HG03025 (cell line): ENCODE measurements at regions not wholly inside any gene's neighbourhood (a gene's known extent, or its start where the extent isn't known, plus 50 kb on each side); places are given as distances from the start of the nearest gene placed in this dataset.

ENCODE experiments used
- ATAC-seq: cut with Tn5 transposase; IDR thresholded peaks from one replicate; pipeline ENCODE4 v1.9.1; 2021; ENCODE audit warnings: mild to moderate bottlenecking, moderate library complexity; ENCODE audit not compliant: unreplicated experiment, low FRiP score

DNA sequence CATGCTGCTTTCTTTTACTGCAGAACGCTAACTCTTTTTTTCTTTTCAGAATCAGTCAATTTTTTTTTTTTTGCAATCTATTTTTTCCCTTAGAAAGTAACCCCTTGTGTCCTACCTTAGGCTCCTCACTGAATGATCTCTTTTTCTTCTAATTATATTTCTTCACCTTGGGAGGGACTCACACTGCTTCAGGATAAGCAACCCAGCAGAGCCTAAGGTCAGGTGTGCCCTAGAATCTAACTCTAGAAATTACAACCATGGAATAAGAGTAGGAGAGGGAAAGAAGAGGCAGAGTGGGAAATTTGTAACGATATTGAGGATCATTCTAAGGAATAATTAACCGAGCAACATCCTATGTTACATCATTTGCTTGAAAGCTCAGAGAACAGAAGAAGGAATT, 564.0 kb upstream of the MEF2C start:
- ATAC-seq = no peak

DNA sequence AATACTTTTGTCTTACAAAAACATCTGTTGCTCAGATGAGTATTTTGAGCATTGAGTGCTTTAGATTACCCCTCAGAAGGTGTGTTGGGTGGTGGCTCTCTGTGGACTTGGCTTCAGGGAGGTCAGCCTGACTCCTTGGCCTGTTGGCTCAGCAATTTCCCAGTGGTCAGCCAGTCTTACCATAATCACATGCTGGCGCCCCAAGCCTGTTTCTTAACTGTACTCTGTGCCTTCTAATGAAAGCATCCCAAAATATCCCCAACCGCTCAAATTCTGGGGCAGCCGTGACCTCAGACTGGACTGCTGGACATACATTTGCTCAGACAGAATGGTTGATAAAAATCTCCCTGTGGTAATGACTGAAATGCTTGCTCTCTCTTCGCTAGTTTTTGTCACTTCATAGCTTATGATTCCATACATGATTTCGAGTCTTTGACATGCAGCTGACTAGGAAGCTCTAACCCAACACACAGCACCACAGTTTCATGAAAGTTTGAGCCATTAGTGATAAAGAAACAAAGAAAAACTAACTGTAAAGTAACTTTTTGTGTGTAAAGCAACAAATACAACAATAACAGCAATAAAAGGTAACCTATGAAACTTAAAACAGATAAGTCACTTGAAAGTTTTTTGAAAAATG, 562.2 kb upstream of the MEF2C start:
- ATAC-seq = no peak

DNA sequence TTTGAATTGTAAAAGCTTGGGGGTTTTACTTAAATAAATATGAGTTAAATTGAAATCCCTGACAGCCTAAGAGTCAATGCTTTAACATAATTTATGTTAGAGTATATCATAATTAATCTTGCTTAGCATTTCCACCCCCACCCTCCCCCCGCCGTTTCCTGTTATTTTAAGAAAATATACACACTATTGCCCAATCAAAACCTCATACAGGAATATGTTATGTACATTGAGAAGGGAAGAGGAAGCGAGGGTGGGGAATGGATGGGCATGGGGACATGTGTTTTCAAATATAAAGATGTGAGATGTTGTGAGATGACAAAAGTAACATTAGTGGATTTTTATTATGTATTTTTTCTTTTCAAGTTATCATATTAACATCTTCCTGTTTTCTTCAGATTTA, 561.1 kb upstream of the MEF2C start:
- no peak for ATAC-seq

DNA sequence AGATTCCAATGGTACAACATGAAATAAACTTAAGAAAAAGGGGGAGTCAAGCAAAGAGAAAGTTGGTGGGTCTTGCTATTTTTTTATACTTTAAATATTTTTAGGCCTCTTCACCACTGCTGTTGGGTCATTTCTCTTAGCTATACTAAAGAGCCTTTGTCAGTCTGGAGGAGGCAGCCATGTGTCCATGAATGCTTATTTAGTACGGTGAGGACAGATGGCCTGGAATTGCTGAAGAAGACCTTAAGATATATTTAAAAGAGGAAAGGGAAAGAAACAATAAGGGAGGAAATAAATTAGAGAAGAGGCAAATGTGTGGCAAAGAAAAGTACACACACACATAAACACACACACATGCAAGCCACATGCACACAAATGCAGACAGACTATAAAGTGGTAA, 560.5 kb upstream of the MEF2C start:
- no peak for ATAC-seq

DNA sequence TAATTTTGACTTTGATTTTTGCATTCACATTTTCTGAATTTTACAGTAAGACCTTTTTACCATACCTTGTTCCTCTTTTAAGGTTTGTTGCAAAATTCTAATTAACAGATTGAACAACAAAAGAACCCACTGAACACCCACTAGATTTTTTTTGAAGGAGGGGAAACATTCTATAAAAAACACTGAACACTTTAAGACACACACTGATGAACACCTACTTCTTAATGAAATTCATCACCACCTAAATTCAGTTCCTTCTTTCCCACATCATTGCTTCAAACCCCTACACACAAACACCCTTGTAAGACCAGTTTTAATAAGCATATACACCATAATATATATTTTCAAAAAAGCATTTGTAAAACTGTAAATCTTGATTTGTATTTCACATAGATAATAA, 559.0 kb upstream of the MEF2C start:
- no peak for ATAC-seq

DNA sequence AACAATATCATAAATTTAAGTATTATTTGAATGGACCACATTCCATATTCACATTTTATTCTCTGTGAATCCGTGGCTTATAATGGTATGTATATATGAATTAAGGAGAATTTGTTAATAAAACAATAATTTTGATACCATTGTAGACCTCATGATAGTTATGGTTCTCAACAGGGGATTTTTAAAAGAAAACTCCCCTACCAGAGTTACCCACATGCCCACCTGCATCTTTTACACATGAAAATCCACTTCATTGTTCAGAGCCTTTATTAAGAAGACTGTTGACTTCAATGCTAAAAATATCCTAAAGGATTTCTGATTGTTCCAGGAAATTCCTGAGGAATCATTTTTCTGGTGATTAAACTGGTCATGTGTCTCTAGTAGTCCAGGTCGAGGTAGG, 557.7 kb upstream of the MEF2C start:
- ATAC-seq = no peak

DNA sequence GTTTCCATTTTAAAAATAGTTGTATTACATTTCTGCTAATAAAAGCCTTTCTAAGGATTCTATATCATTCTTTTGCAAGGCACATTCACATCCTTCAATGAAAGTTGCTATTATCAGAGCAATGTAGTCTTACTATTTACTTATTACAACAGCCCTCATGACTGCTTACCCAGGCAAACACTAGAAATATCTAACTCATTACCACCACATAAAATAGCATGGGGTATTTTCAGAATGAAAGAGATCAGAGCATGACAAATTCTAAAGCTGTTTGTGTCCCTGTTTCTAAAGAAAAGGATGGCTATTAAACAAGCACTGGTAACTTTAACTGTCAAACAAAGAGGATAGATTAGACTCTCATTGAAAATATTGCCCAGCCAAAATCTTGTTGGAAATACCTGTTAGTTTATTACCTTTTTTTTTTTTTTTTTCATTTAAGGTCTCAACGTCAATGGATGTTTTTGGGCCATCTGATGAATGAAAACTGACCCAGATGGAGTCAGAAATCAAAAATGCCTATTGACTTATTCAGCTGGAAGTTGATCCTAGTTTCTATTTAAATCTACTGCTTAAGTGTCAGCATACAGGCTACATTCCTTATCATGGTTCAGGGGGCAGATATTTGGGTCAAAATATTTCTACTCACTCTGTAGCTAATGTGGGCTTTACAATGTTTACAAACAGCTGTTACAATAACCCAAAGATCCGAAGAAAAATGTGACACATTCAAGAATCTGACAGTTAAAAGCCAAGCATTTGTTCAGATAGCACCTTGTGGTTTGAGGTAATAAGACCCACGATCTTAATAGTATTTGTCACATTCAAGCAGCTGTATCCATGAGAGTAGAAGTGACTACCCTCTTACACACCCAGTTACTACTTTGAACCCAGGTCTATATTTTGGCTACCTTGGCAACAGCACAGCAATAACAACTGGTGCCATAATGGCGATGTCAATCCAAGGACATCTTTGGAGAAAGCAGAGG, 554.8 kb upstream of the MEF2C start:
- ATAC-seq = no peak

DNA sequence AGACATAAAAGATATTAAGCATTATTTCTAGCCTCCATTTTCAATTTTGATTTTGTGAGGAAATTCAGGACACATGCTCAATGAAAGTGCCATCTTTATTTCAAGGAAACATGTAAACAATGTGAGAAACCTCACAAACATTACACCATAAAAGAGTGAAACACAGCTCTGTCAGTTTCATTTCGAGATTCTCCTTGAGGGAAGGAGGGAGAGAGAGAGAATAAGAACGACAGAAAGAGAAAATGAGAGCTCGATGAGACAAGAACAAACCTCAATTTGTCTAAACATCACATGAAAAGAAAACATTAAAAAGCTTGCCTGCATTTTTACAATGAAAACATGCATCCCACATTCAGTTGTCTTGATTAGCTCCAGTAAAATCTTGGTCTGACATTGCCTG, 553.5 kb upstream of the MEF2C start:
- ATAC-seq = no peak

DNA sequence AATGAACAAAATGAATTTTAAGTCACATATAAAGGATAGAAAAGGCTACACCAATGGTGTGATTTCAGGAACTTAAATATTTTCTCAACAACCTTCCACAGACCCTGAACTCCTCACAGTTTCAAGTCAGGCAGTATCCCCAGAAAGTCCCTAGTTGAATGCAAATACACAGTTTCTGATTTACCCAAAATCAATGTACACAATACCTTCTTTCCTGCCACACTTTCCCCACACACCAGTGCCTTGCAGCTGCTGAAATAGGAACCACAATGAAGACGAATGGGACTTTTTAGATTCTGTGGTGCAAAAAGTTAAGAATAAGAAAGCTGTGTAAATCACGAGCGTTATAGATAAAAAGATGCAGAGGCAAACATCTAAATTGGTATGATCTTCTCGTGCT, 552.4 kb upstream of the MEF2C start:
- ATAC-seq = peak; percentile 73

DNA sequence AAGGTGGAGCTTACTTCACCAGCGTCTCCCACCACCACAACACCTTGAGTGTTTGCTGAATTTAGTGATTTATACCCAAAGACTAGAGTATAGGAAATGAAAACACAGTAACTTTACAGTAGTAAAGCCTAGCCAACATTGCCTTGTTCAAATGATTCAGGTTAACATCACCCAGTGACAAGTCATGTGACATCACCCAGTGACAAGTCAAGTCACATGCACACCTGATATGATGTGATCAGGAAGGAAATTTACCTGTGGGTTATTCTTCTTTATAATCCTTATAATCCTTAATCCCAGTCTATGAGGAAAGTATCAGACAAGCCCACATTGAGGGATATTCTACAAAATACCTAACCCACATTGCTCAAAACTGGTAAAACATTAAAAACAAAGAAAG, 545.6 kb upstream of the MEF2C start:
- ATAC-seq = no peak

DNA sequence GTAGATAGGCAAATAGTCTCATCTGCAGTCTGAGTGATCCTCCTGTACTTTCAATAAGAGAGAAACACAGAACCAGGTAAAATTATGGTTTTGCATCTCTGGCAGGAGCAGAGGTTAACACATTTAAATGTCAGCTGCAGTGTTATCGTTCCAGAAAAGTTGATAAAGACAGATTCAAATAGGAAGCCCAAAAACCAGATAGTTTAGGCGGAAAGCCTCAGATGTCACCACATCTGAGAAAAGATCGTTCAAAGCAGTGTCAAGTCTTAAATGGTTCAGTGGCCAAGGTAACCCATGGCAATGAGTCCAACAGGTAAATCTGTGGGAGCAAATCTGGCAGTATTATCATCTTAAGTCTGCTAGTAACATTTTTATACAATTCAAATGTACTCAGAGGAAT, 542.1 kb upstream of the MEF2C start:
- no peak for ATAC-seq

DNA sequence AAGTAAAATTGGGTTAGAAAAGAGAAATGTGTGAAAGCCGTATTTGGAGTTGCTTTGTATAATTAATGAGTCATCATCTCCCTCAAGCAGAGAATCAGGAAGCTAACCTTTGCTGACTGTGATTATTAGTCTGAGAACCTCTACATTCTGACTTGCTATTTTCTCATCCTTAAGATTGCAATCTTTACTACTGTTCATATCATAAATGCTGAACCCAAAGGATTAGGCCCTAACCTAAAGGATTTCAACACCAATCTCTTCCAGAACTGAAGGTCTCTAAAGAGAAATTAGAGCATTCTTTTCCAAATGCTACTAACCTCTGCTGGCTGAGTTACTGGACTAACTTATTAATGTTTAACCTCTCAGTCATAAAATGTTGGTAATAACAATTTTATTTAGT, 538.1 kb upstream of the MEF2C start:
- ATAC-seq = no peak

DNA sequence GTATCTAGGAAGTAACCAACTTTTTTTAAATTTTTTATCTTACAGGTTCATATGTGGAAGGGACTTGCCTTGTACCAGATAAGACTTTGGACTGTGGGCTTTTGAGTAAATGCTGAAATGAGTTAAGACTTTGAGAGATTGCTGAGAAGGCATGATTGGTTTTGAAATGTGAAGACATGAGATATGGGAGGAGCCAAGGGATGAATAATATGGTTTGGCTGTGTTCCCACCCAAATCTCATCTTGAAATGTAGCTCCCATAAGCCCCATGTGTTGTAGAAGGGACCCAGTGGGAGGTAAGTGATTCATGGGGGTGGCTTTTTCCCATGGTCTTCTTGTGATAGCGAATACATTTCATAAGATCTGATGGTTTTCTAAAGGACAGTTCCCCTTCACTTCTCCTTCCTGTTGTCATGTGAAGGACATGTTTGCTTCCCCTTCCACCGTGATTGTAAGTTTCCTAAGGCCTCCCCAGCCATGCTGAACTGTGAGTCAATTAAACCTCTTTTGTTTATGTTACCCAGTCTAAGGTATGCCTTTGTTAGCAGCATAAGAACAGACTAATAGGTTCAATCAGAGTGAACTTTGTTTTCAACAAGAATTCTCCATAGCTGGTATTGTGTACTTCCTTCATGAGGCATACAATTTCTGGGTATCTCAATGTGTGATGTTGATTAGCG, 535.6 kb upstream of the MEF2C start:
- ATAC-seq = no peak

DNA sequence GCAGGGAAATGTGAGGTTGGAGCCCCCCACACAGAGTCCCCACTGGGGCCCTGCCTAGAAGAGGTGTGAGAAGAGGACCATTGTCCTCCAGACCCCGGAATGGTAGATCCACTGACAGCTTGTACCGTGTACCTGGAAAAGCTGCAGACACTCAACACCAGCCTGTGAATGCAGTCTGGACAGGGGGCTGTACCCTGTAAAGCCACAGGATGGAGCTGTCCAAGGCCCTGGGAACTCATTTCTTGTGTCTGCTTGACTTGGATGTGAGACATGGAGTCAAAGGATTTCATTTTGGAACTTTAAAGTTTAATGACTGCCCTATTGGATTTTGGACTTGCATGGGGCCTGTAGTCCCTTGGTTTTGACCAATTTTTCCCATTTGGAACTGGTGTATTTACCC, 535.0 kb upstream of the MEF2C start:
- no peak for ATAC-seq

DNA sequence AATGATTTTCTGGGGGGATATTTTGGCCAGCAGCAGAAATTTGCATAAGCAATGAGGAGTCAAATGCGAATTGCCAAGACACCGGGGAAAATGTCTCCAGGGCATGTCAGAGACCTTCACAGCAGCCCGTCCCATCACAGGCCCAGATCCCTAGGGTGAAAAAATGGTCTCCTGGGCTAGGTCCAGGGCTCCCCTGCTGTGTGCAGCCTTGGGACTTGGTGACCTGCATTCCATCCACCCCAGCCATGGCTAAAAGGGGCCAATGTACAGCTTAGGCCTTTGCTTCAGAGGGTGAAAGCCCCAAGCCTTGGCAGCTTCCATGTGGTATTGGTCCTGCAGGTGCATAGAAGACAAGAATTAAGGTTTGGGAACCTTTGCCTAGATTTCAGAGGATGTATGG, 534.5 kb upstream of the MEF2C start:
- no peak for ATAC-seq

DNA sequence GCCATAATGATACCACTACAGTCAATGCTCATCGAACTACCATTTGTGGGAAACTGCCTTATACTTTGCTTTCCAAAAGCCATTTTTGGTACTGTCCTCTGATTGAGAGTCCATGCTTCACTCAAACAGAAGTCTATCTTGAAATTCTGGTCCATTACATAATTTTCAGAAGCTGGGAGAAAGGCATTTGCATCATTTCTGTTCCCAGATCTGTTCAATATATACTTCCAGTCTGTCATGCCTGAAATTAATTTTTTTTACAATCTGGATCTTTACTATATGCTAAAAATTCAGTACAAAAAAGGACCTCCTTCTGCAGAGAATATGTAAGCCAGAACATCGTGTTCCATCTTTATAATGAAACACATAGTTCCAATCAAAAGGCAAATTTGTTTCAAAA, 528.9 kb upstream of the MEF2C start:
- ATAC-seq = no peak

DNA sequence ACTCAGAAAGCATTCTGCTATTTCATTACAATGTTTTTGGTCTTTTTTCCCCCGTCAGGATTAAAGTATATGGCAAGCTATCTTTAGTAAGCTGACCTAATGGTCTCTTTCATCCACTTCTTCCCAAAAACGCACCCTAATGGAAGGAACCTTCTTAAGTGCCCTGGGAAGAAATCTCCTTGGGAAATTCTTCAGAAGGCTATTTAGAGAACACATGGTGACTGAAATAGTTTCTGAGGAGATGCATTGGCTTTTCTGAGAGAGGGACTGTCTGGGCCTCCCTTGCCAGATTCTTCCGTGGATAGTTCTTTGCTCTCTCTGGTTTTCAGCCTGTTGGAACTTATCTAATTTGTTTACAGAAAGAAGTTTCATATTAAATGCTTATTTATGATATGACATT, 524.1 kb upstream of the MEF2C start:
- ATAC-seq = no peak

DNA sequence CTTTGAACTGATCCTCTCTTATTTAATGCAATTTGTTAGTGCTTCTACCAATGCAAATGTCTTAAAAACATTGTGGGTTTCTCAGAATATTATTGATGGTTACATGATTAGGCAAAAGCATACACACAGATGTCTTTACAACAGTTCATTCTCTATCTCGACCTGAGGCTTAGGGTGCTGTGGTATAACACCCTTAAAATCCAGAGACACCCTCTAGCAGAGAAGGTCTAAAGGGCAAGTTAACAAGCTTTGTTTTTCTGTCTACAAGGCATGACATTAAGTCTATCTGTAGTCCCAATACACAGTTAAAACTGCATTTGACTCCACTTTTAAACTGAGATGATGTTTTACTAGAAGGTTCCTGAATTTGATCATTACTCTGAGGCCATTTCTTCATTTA, 518.7 kb upstream of the MEF2C start:
- ATAC-seq = no peak

DNA sequence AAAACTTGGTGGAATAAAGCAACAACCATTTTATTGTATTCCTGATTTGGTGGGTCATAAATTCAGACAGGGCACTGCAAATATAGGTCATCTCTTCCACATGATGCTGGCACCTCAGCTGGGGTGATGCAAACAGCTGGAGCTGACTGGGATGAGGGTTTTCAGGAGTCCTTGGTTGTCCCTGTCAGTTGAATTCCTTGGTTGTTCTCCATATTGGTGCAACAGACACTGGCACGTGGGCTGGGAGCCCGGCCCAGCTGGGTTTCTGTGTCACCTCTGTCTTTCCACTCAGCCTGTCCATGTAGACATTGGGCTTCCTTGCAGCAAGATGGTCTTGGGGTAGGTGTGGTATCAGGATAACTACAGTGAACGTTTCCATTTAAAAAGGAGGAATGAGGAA, 518.0 kb upstream of the MEF2C start:
- ATAC-seq = no peak

DNA sequence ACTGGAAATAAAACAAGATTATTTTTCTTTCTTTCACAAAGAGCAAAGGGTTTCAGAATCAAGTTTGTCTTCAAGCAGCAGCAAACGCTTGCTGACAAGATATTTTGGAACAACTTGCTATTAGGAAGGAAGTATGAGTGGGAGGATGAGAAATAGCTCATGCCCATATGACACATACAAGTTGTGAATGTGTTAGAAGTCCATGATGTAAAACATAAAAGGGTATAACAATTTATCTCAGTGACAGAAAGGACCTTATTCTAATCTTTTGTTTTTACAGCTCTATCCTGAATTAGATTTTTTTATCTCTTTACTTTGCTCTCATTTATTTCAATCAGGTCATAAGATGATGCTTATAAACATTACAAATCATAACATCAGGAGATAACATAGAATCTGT, 516.6 kb upstream of the MEF2C start:
- no peak for ATAC-seq

DNA sequence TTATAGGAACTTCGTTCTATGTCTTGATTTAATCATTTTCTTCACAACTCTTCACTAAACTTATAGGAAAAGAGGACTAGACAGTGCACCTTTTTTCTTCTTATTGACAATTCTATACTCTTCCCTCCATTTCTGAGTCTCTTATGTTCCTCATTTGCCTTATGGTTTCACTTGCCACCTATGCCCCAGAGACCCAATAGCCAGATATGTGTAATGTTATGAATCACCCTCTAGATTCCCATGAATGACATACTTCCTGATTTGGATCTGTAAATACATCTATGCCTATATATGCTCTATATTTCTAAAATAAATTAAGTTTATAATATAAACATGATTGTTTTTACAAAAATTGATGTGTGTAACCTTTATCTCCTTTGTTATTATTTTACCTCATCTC, 514.1 kb upstream of the MEF2C start:
- no peak for ATAC-seq
